Hypothalamus (tissue), 51 donors: ENCODE measurements at regions not wholly inside any gene's neighbourhood (a gene's known extent, or its start where the extent isn't known, plus 50 kb on each side); places are given as distances from the start of the nearest gene placed in this dataset.
"Not testable (repeated sequence)": the region's sequence is repeated elsewhere in the genome, so short reads cannot be mapped to it uniquely, and the experiment has no call there.

Experiments
- DNase-seq, 51 donors: peaks; one replicate each; lab custom pipeline; 2025; lab: John Stamatoyannopoulos, UW

- DNase-seq = no peak
Observed at GRCh38 chr6:113246186-113246585, 611.0 kb upstream of the MARCKS start.

- DNase-seq = no peak
Observed at GRCh38 chr6:113248532-113248931, 608.6 kb upstream of the MARCKS start.

GRCh38 chr6:113254194-113254593 is 603.0 kb upstream of the MARCKS start:
- DNase-seq = not testable (repeated sequence)

GRCh38 chr6:113258771-113259170 is 598.4 kb upstream of the MARCKS start:
- no peak for DNase-seq

- no peak for DNase-seq
Observed at GRCh38 chr6:113271437-113271836, 585.7 kb upstream of the MARCKS start.

GRCh38 chr6:113276601-113277000 is 580.5 kb upstream of the MARCKS start:
- DNase-seq = no peak

- no peak for DNase-seq
Observed at GRCh38 chr6:113277111-113277510, 580.0 kb upstream of the MARCKS start.

- no peak for DNase-seq
Observed at GRCh38 chr6:113281014-113281413, 576.1 kb upstream of the MARCKS start.

- DNase-seq = no peak
Observed at GRCh38 chr6:113281431-113281830, 575.7 kb upstream of the MARCKS start.

GRCh38 chr6:113287396-113287795 is 569.7 kb upstream of the MARCKS start:
- DNase-seq = no peak

GRCh38 chr6:113288409-113288808 is 568.7 kb upstream of the MARCKS start:
- no peak for DNase-seq

- DNase-seq = no peak
Observed at GRCh38 chr6:113289166-113289565, 568.0 kb upstream of the MARCKS start.

GRCh38 chr6:113290684-113291083 is 566.5 kb upstream of the MARCKS start:
- no peak for DNase-seq

- DNase-seq = peak in 24 of 51 donors; percentile 0 to 43 (median 9)
Observed at GRCh38 chr6:113291751-113292445, 565.2 kb upstream of the MARCKS start.

GRCh38 chr6:113292646-113293422 is 564.3 kb upstream of the MARCKS start:
- DNase-seq = no peak

GRCh38 chr6:113293423-113293740 is 563.8 kb upstream of the MARCKS start:
- DNase-seq = no peak

GRCh38 chr6:113299531-113299930 is 557.6 kb upstream of the MARCKS start:
- no peak for DNase-seq

- DNase-seq = no peak
Observed at GRCh38 chr6:113301651-113302050, 555.5 kb upstream of the MARCKS start.

GRCh38 chr6:113304116-113304515 is 553.0 kb upstream of the MARCKS start:
- DNase-seq = no peak

- peak in 8 of 51 donors; percentile 1 to 46 (median 14) for DNase-seq
Observed at GRCh38 chr6:113306552-113307145, 550.5 kb upstream of the MARCKS start.

GRCh38 chr6:113308266-113308665 is 548.9 kb upstream of the MARCKS start:
- no peak for DNase-seq

- no peak for DNase-seq
Observed at GRCh38 chr6:113313841-113314240, 543.3 kb upstream of the MARCKS start.
